Ovary (tissue), 7 donors: ENCODE measurements at regions not wholly inside any gene's neighbourhood (a gene's known extent, or its start where the extent isn't known, plus 50 kb on each side); places are given as distances from the start of the nearest gene placed in this dataset.

Source experiments
- DNase-seq, 5 donors: peaks; one replicate each; pipeline ENCODE4 v3.0.0-alpha.2; 2019 to 2020
- H3K27ac ChIP-seq, 2 donors: fragments of 200-600 bp; one replicate each; pipeline versions ENCODE4 v1.5.1 to v1.8.0; 2019 to 2022
- H3K27me3 ChIP-seq: fragments of 200-600 bp; one replicate; pipeline ENCODE4 v1.8.0; 2022
- H3K36me3 ChIP-seq: fragments of 200-600 bp; sonication (generic); one replicate; pipeline ENCODE4 v1.5.1; 2019
- H3K4me1 ChIP-seq: one replicate; pipeline ENCODE4 v1.8.1; 2013; ENCODE audit warnings: mild to moderate bottlenecking, moderate library complexity; ENCODE audit not compliant: insufficient read depth
- H3K4me3 ChIP-seq: fragments of 200-600 bp; sonication (generic); one replicate; pipeline ENCODE4 v1.5.1; 2017
- H3K9me3 ChIP-seq, 2 donors: fragments of 200-600 bp in 1 of 2; sonication (generic) in 1 of 2; one replicate each; pipeline versions ENCODE4 v1.5.1 to v1.8.1; 2013 to 2019; ENCODE audit warnings: mild to moderate bottlenecking in 1 of 2, moderate library complexity in 1 of 2
- EP300 ChIP-seq: sonication (generic); formaldehyde crosslinking; IDR thresholded peaks from one replicate; pipeline ENCODE4 v1.6.1; 2017; ENCODE audit warnings: antibody characterized with exemption
- POLR2A ChIP-seq: fragments of 450-650 bp; IDR thresholded peaks from one replicate; pipeline ENCODE4 v1.6.1; 2017; ENCODE audit warnings: antibody characterized with exemption, mild to moderate bottlenecking, moderate library complexity
- WGBS, 3 donors: extraction: QIAGEN DNeasy Blood & Tissue Kit in 1 of 3; methylation state at CpG; one replicate each; pipeline versions ENCODE4 v1.1.5 to v1.1.7; 2013 to 2017; 5-methylcytosine and 5-hydroxymethylcytosine counted together
- intact Hi-C, 4 donors: fragments of 100-400 bp; cut with DNase I; formaldehyde crosslinking; loops; one replicate each; pipeline versions ENCODE4 v1.11.0 to v1.15.1; 2022 to 2023
- TF ChIP-seq, protein P1 (sequence below), 3 donors: fragments of 450-650 bp in 2 of 3; fragments of 200-600 bp in 1 of 3; IDR thresholded peaks; one replicate each; pipeline versions ENCODE4 v1.5.1 to v1.8.0; 2016 to 2022; ENCODE audit warnings: antibody characterized with exemption in 3 of 3, mild to moderate bottlenecking in 1 of 3
- donor health status: DM: no; HTN: no; CAD: no; lungs with moderate emphysema.
- donor health status: DM: no; HTN: no; CAD: no.
- donor health status: Bipolar disorder and iron deficiency.
- donor health status: DM: no; HTN: no; CAD: no.
- donor health status: DM: yes; HTN: yes; CAD: no.

DNA sequence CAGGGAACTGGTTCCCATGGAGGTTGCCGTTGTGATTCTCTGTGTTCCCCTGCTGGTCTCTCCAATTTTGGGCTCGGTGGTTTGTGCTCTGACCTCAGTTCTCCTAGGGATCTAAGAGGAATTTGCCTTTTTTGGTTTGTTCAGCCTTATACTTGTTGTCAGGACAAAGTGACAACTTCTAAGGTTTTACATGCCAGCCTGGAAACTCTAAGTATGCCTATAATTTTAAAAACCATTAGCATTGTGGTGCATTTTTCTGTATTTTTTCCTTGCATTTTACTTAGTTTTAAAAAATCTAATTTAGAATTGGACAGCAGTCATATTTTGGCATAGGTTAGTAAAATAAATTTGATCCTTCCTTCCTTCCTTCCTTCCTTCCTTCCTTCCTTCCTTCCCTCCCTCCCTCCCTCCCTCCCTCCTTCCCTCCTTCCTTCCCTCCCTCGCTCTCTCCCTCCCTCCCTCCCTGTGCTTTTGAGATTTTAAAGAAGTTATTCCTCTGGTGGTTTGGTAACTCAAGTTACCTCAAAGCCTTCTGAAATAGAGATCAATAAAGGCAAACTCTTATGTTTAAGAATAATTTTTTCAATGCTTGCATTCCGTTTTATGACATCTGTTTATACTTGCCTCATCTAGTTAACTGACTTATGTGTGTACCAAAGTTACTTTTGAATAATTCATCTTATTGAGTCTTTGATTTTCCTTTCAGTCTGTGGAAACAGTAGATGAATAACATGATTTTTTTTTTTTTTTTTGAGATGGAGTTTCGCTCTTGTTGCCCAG is 141.3 kb upstream of the RGS17 start:
- intact Hi-C loops, result no loop called here
- Histone ChIP-seq H3K4me3 (no peak overlapping the region), H3K9me3 (no peaks in the 10 kb centered on the region), H3K36me3 (no peaks in the 10 kb centered on the region), H3K27ac (no peak overlapping the region), H3K4me1 (no peaks in the 10 kb centered on the region), H3K27me3 (no peaks in the 10 kb centered on the region)
- DNase-seq, result no peak
- WGBS, 3 donors, result 75 to 78% (median 77%) methylated on average over 5 of the region's 5 CpGs
- no peak for TF ChIP-seq POLR2A
- no peak for TF ChIP-seq EP300
- TF ChIP-seq, protein P1, sequence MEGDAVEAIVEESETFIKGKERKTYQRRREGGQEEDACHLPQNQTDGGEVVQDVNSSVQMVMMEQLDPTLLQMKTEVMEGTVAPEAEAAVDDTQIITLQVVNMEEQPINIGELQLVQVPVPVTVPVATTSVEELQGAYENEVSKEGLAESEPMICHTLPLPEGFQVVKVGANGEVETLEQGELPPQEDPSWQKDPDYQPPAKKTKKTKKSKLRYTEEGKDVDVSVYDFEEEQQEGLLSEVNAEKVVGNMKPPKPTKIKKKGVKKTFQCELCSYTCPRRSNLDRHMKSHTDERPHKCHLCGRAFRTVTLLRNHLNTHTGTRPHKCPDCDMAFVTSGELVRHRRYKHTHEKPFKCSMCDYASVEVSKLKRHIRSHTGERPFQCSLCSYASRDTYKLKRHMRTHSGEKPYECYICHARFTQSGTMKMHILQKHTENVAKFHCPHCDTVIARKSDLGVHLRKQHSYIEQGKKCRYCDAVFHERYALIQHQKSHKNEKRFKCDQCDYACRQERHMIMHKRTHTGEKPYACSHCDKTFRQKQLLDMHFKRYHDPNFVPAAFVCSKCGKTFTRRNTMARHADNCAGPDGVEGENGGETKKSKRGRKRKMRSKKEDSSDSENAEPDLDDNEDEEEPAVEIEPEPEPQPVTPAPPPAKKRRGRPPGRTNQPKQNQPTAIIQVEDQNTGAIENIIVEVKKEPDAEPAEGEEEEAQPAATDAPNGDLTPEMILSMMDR (IDR thresholded peaks at IDR 0.05), result no peak

GRCh38 chr6:153263489-153263888 is 132.4 kb upstream of the RGS17 start:
- WGBS, 3 donors, result 79 to 89% (median 85%) methylated on average over 5 of the region's 5 CpGs
- Histone ChIP-seq H3K36me3 (no peaks in the 10 kb centered on the region), H3K27me3 (no peaks in the 10 kb centered on the region), H3K9me3 (no peaks in the 10 kb centered on the region), H3K27ac (no peak overlapping the region), H3K4me3 (no peak overlapping the region), H3K4me1 (no peaks in the 10 kb centered on the region)
- intact Hi-C loops, result no loop called here
- no peak for DNase-seq
- TF ChIP-seq, protein P1 (IDR thresholded peaks at IDR 0.05), result no peak
- TF ChIP-seq EP300 (no peak), POLR2A (no peak)

GRCh38 chr6:153251326-153251725 is 120.2 kb upstream of the RGS17 start:
- TF ChIP-seq, protein P1 (IDR thresholded peaks at IDR 0.05), result no peak
- TF ChIP-seq EP300 (no peak), POLR2A (no peak)
- H3K27ac ChIP-seq, result no peak overlapping the region
- no peak overlapping the region for H3K4me3 ChIP-seq
- no peaks in the 10 kb centered on the region for H3K36me3 ChIP-seq
- no peak for DNase-seq
- no peaks in the 10 kb centered on the region for H3K27me3 ChIP-seq
- H3K9me3 ChIP-seq, result no peaks in the 10 kb centered on the region
- H3K4me1 ChIP-seq, result no peaks in the 10 kb centered on the region
- intact Hi-C loops, result no loop called here

DNA sequence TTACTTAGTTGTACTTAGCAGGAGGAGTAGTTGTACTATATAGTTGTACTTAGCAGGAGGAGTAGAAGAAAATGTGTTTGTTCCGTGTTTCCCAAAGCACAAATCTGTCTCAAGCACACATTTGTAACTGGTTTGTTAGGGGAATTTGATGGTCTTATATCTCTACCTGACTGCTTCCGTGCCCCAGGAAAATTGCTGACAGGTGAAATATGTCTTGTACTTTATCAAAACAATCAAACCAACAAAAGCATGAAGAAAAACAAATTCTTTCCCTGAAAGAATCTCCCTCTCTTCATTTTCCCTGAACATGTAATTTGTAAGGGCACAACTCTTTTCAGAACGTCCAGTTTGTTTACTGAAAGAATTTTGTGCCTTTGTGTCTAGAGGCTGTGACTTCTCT is 106.6 kb upstream of the RGS17 start:
- Histone ChIP-seq H3K4me1 (no peaks in the 10 kb centered on the region), H3K27me3 (no peaks in the 10 kb centered on the region), H3K27ac (no peak overlapping the region), H3K4me3 (no peak overlapping the region), H3K9me3 (no peaks in the 10 kb centered on the region), H3K36me3 (no peaks in the 10 kb centered on the region)
- intact Hi-C loops, result no loop called here
- DNase-seq, result no peak
- TF ChIP-seq POLR2A, result no peak
- TF ChIP-seq, protein P1 (IDR thresholded peaks at IDR 0.05), result no peak
- WGBS, 3 donors, result 43 to 51% (median 46%) methylated on average over 3 of the region's 3 CpGs
